Neural crest cell (in vitro differentiated cells): ENCODE measurements at regions not wholly inside any gene's neighbourhood (a gene's known extent, or its start where the extent isn't known, plus 50 kb on each side); places are given as distances from the start of the nearest gene placed in this dataset.

ENCODE experiments used
- DNase-seq: peaks from one replicate; pipeline ENCODE4 v3.0.0; 2021; ENCODE audit warnings: low read depth, mixed read lengths, low spot score
- H3K27ac Mint-ChIP-seq: one replicate; pipeline ENCODE4 v1.8.0; 2021; ENCODE audit warnings: mild to moderate bottlenecking, mixed read lengths; ENCODE audit not compliant: unreplicated experiment
- H3K27me3 Mint-ChIP-seq: 2 replicates; pipeline ENCODE4 v1.8.0; 2021; ENCODE audit warnings: low read depth, mild to moderate bottlenecking, mixed read lengths
- H3K36me3 Mint-ChIP-seq: 2 replicates; pipeline ENCODE4 v1.8.0; 2021; ENCODE audit warnings: low read depth, mild to moderate bottlenecking, mixed read lengths
- H3K4me1 Mint-ChIP-seq: 2 replicates; pipeline ENCODE4 v1.8.0; 2021; ENCODE audit warnings: mixed read lengths
- H3K4me3 Mint-ChIP-seq: one replicate; pipeline ENCODE4 v1.8.0; 2021; ENCODE audit warnings: mild to moderate bottlenecking, mixed read lengths
- H3K9me3 Mint-ChIP-seq: 2 replicates; pipeline ENCODE4 v1.8.0; 2021; ENCODE audit warnings: mixed read lengths
- TF ChIP-seq, protein P1 (sequence below): fragments of 200-600 bp; sonication (generic); conservative IDR thresholded peaks from 2 replicates; pipeline ENCODE4 v1.5.0; 2021; ENCODE audit warnings: antibody characterized with exemption, mild to moderate bottlenecking

- DNase-seq: no peak
- H3K4me1 Mint-ChIP-seq: peaks cover 17% of the 10 kb centered on the region
- no peaks in the 10 kb centered on the region for H3K9me3 Mint-ChIP-seq
- TF ChIP-seq, protein P1, sequence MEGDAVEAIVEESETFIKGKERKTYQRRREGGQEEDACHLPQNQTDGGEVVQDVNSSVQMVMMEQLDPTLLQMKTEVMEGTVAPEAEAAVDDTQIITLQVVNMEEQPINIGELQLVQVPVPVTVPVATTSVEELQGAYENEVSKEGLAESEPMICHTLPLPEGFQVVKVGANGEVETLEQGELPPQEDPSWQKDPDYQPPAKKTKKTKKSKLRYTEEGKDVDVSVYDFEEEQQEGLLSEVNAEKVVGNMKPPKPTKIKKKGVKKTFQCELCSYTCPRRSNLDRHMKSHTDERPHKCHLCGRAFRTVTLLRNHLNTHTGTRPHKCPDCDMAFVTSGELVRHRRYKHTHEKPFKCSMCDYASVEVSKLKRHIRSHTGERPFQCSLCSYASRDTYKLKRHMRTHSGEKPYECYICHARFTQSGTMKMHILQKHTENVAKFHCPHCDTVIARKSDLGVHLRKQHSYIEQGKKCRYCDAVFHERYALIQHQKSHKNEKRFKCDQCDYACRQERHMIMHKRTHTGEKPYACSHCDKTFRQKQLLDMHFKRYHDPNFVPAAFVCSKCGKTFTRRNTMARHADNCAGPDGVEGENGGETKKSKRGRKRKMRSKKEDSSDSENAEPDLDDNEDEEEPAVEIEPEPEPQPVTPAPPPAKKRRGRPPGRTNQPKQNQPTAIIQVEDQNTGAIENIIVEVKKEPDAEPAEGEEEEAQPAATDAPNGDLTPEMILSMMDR: no peak
- H3K27me3 Mint-ChIP-seq: peaks cover 10% of the 10 kb centered on the region
- H3K27ac Mint-ChIP-seq: no peak overlapping the region
- no peaks in the 10 kb centered on the region for H3K36me3 Mint-ChIP-seq
- no peak overlapping the region for H3K4me3 Mint-ChIP-seq
Measured at GRCh38 chr4:84058201-84058600, 440.9 kb downstream of the NKX6-1 start.

DNA sequence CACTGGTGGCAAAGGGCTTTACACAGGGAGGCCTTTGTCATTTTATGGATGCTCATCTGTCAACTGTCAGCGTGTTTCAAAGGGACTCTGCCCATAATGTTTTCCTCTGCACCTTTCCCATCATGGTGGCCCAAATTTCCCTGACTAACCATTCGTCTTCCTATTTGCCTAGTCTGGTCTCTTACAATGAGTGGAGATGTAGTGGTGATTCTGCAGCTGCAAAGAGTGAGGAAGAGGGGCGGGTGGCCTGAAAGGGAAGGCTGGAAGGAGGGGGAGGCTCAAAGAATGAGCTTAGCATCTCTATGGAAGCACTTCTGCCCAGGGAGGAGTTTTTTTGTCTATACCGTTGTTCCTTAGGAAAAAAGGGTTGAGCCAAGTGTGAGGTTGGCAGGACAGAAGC is 447.5 kb downstream of the NKX6-1 start:
- H3K27me3 Mint-ChIP-seq: peaks cover 14% of the 10 kb centered on the region
- peaks cover 27% of the 10 kb centered on the region for H3K4me1 Mint-ChIP-seq
- no peaks in the 10 kb centered on the region for H3K9me3 Mint-ChIP-seq
- no peak overlapping the region for H3K27ac Mint-ChIP-seq
- no peak for DNase-seq
- H3K36me3 Mint-ChIP-seq: no peaks in the 10 kb centered on the region
- no peak overlapping the region for H3K4me3 Mint-ChIP-seq
- TF ChIP-seq, protein P1: no peak

DNA sequence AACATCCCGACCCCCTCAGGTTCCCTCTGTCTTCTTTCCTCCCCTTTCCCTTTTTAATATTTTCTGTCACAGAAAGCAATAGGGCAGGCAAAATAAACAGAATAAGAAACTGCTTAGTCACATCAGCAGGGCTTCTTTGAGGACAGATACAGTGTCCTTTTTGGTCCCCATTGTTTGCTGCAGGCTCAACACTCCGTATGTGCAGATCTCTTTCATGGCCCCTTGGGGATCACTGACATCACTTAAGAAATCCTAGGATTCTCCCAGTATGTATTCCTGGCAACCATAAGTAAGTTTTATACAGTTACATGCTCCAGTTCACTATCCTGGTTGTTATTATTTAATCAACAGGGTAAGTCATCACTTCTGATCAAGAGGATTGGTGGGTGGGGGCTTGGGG is 448.0 kb downstream of the NKX6-1 start:
- H3K27ac Mint-ChIP-seq: no peak overlapping the region
- H3K9me3 Mint-ChIP-seq: no peaks in the 10 kb centered on the region
- H3K4me1 Mint-ChIP-seq: peaks cover 27% of the 10 kb centered on the region
- TF ChIP-seq, protein P1: no peak
- DNase-seq: no peak
- H3K4me3 Mint-ChIP-seq: no peak overlapping the region
- H3K36me3 Mint-ChIP-seq: no peaks in the 10 kb centered on the region
- peaks cover 14% of the 10 kb centered on the region for H3K27me3 Mint-ChIP-seq

GRCh38 chr4:84050015-84050414 is 449.1 kb downstream of the NKX6-1 start:
- no peak overlapping the region for H3K27ac Mint-ChIP-seq
- no peak for DNase-seq
- H3K4me1 Mint-ChIP-seq: peaks cover 27% of the 10 kb centered on the region

DNA sequence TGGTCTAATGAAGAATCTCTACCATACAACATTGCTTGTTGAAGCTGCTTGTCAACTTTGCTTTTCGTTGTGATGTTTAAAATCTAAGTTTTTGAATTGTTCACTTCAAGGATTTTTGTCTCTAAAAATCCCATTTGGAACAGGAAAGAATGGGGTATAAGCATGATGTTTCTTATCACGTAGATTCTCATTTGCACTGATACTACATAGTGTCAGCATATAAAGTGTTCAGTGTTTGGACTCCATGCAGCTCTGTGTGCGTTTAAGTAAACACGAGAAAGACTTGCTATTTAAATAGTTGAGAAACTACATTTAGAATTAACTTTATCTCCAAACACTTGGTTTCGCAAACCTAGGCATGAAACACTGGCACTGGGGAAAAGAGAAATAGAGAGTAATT is 452.5 kb downstream of the NKX6-1 start:
- no peak overlapping the region for H3K4me3 Mint-ChIP-seq
- H3K27me3 Mint-ChIP-seq: peaks cover 4% of the 10 kb centered on the region
- H3K9me3 Mint-ChIP-seq: no peaks in the 10 kb centered on the region
- TF ChIP-seq, protein P1: no peak
- H3K4me1 Mint-ChIP-seq: peaks cover 16% of the 10 kb centered on the region
- DNase-seq: no peak
- H3K36me3 Mint-ChIP-seq: no peaks in the 10 kb centered on the region
- no peak overlapping the region for H3K27ac Mint-ChIP-seq

More at GRCh38 chr4:84050015-84050414, 449.1 kb downstream of the NKX6-1 start:
- no peaks in the 10 kb centered on the region for H3K9me3 Mint-ChIP-seq
- no peaks in the 10 kb centered on the region for H3K36me3 Mint-ChIP-seq
- H3K4me3 Mint-ChIP-seq: no peak overlapping the region
- TF ChIP-seq, protein P1: no peak
- H3K27me3 Mint-ChIP-seq: peaks cover 4% of the 10 kb centered on the region

DNA sequence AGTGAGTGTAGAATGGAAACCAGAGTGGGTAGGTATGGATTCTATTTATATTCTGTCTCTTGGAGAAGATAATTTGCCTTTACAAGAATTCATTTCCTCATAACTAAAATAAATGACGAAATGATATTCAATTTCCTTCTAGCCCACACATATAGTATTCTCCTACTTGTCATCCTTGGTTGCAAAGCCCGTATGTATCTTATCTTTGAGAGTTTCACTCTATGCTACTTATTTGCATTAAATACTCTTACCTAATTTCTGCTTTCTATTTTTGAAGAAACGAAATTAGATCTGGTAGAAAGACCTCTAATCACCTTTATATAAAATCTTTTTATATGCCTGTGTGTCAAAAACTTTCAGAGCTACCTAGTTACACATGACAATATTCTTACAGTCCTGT is 457.7 kb downstream of the NKX6-1 start:
- Mint-ChIP-seq H3K27me3 (no peaks in the 10 kb centered on the region), H3K4me1 (no peaks in the 10 kb centered on the region), H3K9me3 (no peaks in the 10 kb centered on the region), H3K36me3 (no peaks in the 10 kb centered on the region), H3K4me3 (no peak overlapping the region), H3K27ac (no peak overlapping the region)
- no peak for DNase-seq
- TF ChIP-seq, protein P1: no peak
